Esophagus muscularis mucosa (tissue), 4 donors: ENCODE measurements at regions not wholly inside any gene's neighbourhood (a gene's known extent, or its start where the extent isn't known, plus 50 kb on each side); places are given as distances from the start of the nearest gene placed in this dataset.
A peak's percentile ranks its signal among the peaks of the same experiment; 100 is the strongest.

ENCODE experiments used
- DNase-seq: peaks from one replicate; pipeline ENCODE4 v3.0.0-alpha.2; 2017; ENCODE audit errors: extremely low spot score
- H3K27ac ChIP-seq, 4 donors: fragments of 200-600 bp; sonication (generic); replicated peaks in 1 of 4; 1 replicate in 3 of 4; 2 replicates in 1 of 4; pipeline ENCODE4 v1.5.1; 2016 to 2019; ENCODE audit warnings: mild to moderate bottlenecking in 1 of 4
- H3K27me3 ChIP-seq, 4 donors: fragments of 200-600 bp; sonication (generic); one replicate each; pipeline versions ENCODE4 v1.5.1 to v1.6.0; 2016 to 2019
- H3K36me3 ChIP-seq, 4 donors: fragments of 200-600 bp; sonication (generic); one replicate each; pipeline ENCODE4 v1.5.1; 2016 to 2019
- H3K4me1 ChIP-seq, 4 donors: fragments of 200-600 bp; sonication (generic); one replicate each; pipeline ENCODE4 v1.5.1; 2016 to 2019
- H3K4me3 ChIP-seq, 4 donors: fragments of 200-600 bp; sonication (generic); 1 replicate in 2 of 4; 2 replicates in 2 of 4; pipeline ENCODE4 v1.5.1; 2016 to 2019; ENCODE audit warnings: mild to moderate bottlenecking in 4 of 4, moderate library complexity in 1 of 4
- H3K9me3 ChIP-seq, 4 donors: fragments of 200-600 bp; sonication (generic); 1 replicate in 3 of 4; 2 replicates in 1 of 4; pipeline ENCODE4 v1.5.1; 2016 to 2019
- EP300 ChIP-seq: sonication (generic); formaldehyde crosslinking; IDR thresholded peaks from one replicate; pipeline ENCODE4 v1.6.1; 2017; ENCODE audit warnings: antibody characterized with exemption
- POLR2A ChIP-seq: fragments of 450-650 bp; IDR thresholded peaks from one replicate; pipeline ENCODE4 v1.6.1; 2017; ENCODE audit warnings: antibody characterized with exemption, moderate library complexity, mild to moderate bottlenecking, low read depth
- POLR2AphosphoS5 ChIP-seq, 2 donors: sonication (generic); formaldehyde crosslinking; IDR thresholded peaks; one replicate each; pipeline ENCODE4 v1.6.1; 2017; ENCODE audit warnings: antibody characterized with exemption in 2 of 2
- WGBS: methylation state at CpG from one replicate; pipeline ENCODE4 v1.1.5; 2018; 5-methylcytosine and 5-hydroxymethylcytosine counted together
- intact Hi-C: fragments of 100-400 bp; cut with DNase I; formaldehyde crosslinking; loops from one replicate; pipeline ENCODE4 v1.15.1; 2023
- TF ChIP-seq, protein P1 (sequence below), 3 experiments: fragments of 200-600 bp in 2 of 3; fragments of 450-650 bp in 1 of 3; sonication (generic) in 2 of 3; IDR thresholded peaks; one replicate each; pipeline ENCODE4 v1.5.1; 2017 to 2019; ENCODE audit warnings: antibody characterized with exemption in 3 of 3, mild to moderate bottlenecking in 2 of 3, moderate library complexity in 1 of 3

- no peaks in the 10 kb centered on the region for H3K9me3 ChIP-seq
- no peak overlapping the region for H3K27ac ChIP-seq
- H3K36me3 ChIP-seq, result no peaks in the 10 kb centered on the region
- no peak overlapping the region for H3K4me3 ChIP-seq
- H3K4me1 ChIP-seq, result no peaks in the 10 kb centered on the region
- no peak for DNase-seq
- 100% methylated on average over 1 of the region's 1 CpG for WGBS
- H3K27me3 ChIP-seq, result no peaks in the 10 kb centered on the region
- no peak for TF ChIP-seq EP300
- no peak for TF ChIP-seq POLR2AphosphoS5 (IDR thresholded peaks at IDR 0.05)
- TF ChIP-seq, protein P1, sequence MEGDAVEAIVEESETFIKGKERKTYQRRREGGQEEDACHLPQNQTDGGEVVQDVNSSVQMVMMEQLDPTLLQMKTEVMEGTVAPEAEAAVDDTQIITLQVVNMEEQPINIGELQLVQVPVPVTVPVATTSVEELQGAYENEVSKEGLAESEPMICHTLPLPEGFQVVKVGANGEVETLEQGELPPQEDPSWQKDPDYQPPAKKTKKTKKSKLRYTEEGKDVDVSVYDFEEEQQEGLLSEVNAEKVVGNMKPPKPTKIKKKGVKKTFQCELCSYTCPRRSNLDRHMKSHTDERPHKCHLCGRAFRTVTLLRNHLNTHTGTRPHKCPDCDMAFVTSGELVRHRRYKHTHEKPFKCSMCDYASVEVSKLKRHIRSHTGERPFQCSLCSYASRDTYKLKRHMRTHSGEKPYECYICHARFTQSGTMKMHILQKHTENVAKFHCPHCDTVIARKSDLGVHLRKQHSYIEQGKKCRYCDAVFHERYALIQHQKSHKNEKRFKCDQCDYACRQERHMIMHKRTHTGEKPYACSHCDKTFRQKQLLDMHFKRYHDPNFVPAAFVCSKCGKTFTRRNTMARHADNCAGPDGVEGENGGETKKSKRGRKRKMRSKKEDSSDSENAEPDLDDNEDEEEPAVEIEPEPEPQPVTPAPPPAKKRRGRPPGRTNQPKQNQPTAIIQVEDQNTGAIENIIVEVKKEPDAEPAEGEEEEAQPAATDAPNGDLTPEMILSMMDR (IDR thresholded peaks at IDR 0.05), result no peak
- no peak for TF ChIP-seq POLR2A
- intact Hi-C loops, result no loop called here
Observed at GRCh38 chr4:169337510-169337909, 66.8 kb upstream of the SH3RF1 start.

DNA sequence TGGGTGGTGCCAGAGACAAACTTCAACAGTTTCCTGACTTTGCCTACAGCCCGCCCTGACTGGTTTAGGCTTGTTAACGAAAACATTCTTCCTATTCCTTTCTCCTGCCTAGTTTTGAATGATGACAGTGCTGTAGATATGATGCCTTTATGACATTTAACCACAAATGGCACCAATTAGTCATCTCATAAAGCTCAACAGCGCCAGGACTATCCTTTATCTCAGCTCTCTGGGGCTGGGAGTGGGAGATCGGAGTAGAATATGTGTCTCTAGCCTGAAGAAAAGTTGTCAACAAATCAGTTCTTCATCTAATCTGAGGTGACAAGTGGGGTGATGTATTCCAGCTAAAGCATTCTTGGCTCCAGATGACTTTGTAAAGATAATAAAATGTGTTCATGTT, 64.6 kb upstream of the SH3RF1 start:
- Histone ChIP-seq H3K4me3 (no peak overlapping the region), H3K9me3 (no peaks in the 10 kb centered on the region), H3K27me3 (no peaks in the 10 kb centered on the region), H3K4me1 (no peaks in the 10 kb centered on the region), H3K27ac (no peak overlapping the region), H3K36me3 (no peaks in the 10 kb centered on the region)
- intact Hi-C loops, result no loop called here
- TF ChIP-seq POLR2AphosphoS5 (IDR thresholded peaks at IDR 0.05), result no peak
- TF ChIP-seq, protein P1 (IDR thresholded peaks at IDR 0.05), result no peak
- TF ChIP-seq POLR2A, result no peak
- no peak for TF ChIP-seq EP300
- no peak for DNase-seq
- 85% methylated on average over 4 of the region's 4 CpGs for WGBS

DNA sequence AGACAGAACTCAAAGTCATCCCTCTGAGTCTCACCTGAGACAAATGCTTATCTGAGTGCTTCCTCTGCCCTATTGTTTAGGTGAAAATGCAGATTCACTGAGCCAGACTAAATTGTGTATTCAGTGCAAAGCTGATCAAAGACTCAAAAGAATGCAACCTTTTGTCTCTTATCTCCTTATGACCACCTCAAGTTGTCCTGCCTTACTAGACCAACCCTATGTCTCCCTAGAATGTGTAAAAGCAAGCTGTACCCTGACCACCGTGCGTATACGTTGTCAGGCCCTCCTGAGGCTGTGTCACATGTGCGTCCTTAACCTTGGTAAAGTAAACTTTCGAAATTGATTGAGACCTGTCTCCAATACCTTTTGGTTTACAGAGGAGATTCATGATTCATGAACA, 63.6 kb upstream of the SH3RF1 start:
- H3K4me1 ChIP-seq, result no peaks in the 10 kb centered on the region
- intact Hi-C loops, result no loop called here
- no peak overlapping the region for H3K27ac ChIP-seq
- WGBS, result 78% methylated on average over 5 of the region's 5 CpGs
- H3K4me3 ChIP-seq, result no peak overlapping the region
- H3K9me3 ChIP-seq, result no peaks in the 10 kb centered on the region
- TF ChIP-seq POLR2AphosphoS5 (IDR thresholded peaks at IDR 0.05) (no peak), EP300 (no peak), POLR2A (no peak)
- TF ChIP-seq, protein P1 (IDR thresholded peaks at IDR 0.05), result no peak
- no peak for DNase-seq
- H3K36me3 ChIP-seq, result no peaks in the 10 kb centered on the region
- no peaks in the 10 kb centered on the region for H3K27me3 ChIP-seq

DNA sequence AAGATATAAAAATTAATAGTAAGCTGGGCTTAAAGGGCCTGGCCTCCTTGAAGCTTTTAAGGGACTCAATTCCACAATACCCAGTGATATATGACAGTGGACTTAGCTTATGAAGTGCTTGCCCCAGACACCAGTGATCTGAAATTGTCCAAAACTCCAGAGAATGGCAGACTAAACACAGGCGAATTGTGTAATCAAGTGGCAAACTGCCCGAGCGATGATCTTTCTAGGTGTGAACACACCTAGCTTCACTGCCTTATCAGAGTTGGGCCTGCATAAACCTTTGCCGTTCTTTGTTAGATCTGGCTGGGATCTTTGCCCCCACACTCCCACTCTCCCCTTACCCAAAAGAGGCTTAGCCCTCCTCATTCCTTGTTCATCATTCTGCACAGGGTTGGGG, 62.5 kb upstream of the SH3RF1 start:
- H3K9me3 ChIP-seq, result no peaks in the 10 kb centered on the region
- no peak overlapping the region for H3K27ac ChIP-seq
- 97% methylated on average over 4 of the region's 4 CpGs for WGBS
- no peaks in the 10 kb centered on the region for H3K27me3 ChIP-seq
- H3K4me1 ChIP-seq, result no peaks in the 10 kb centered on the region
- DNase-seq, result no peak
- no peaks in the 10 kb centered on the region for H3K36me3 ChIP-seq
- intact Hi-C loops, result no loop called here
- TF ChIP-seq EP300 (no peak), POLR2AphosphoS5 (IDR thresholded peaks at IDR 0.05) (no peak), POLR2A (no peak)
- TF ChIP-seq, protein P1 (IDR thresholded peaks at IDR 0.05), result no peak
- no peak overlapping the region for H3K4me3 ChIP-seq

DNA sequence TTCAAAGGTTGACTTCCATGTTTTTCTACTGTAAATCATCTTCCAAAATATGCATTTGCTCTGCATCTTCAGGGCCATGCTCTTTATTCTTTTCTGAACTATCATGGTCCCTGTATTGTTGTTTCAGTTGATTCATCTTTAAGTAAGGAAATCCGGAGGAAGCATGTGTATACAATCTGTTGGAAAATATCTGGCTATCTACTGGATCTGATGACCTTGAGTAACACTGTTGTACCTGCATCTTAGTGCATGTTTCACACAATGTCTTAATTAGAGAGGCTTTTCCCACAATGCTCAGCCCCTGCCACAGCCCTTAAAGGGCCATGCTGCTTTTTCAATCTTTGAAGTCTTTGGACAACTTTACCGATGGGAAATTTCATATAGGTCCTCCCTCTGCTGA, 61.8 kb upstream of the SH3RF1 start:
- no peaks in the 10 kb centered on the region for H3K36me3 ChIP-seq
- H3K27me3 ChIP-seq, result no peaks in the 10 kb centered on the region
- 77% methylated on average over 2 of the region's 2 CpGs for WGBS
- H3K4me3 ChIP-seq, result no peak overlapping the region
- DNase-seq, result peak; percentile 53
- intact Hi-C loops, result no loop called here
- no peaks in the 10 kb centered on the region for H3K9me3 ChIP-seq
- no peaks in the 10 kb centered on the region for H3K4me1 ChIP-seq
- no peak overlapping the region for H3K27ac ChIP-seq
- no peak for TF ChIP-seq POLR2A
- TF ChIP-seq, protein P1 (IDR thresholded peaks at IDR 0.05), result no peak
- no peak for TF ChIP-seq POLR2AphosphoS5 (IDR thresholded peaks at IDR 0.05)
- TF ChIP-seq EP300, result no peak
